ENCODE measurements at regions not wholly inside any gene's neighbourhood (a gene's known extent, or its start where the extent isn't known, plus 50 kb on each side); places are given as distances from the start of the nearest gene placed in this dataset.
"Not testable (repeated sequence)": the region's sequence is repeated elsewhere in the genome, so short reads cannot be mapped to it uniquely, and the experiment has no call there.

GRCh38 chr12:70008944-70009343 is 183.9 kb downstream of the MYRFL start:
- no peak for DNase-seq

- DNase-seq: no peak
Observed at GRCh38 chr12:70011353-70011752, 186.3 kb downstream of the MYRFL start.

GRCh38 chr12:70013016-70013415 is 188.0 kb downstream of the MYRFL start:
- not testable (repeated sequence) for DNase-seq

GRCh38 chr12:70028515-70028914 is 203.5 kb downstream of the MYRFL start:
- no peak for DNase-seq

- DNase-seq: no peak
Observed at GRCh38 chr12:70028918-70029317, 203.9 kb downstream of the MYRFL start.

GRCh38 chr12:70031046-70031445 is 206.0 kb downstream of the MYRFL start:
- no peak for DNase-seq

GRCh38 chr12:70032076-70032475 is 207.0 kb downstream of the MYRFL start:
- no peak for DNase-seq

- DNase-seq: no peak
Observed at GRCh38 chr12:70033310-70033709, 208.3 kb downstream of the MYRFL start.

GRCh38 chr12:70040141-70040540 is 203.1 kb upstream of the CNOT2 start:
- no peak for DNase-seq

- DNase-seq: no peak
Observed at GRCh38 chr12:70042675-70043074, 200.6 kb upstream of the CNOT2 start.

- DNase-seq: no peak
Observed at GRCh38 chr12:70043490-70044138, 199.6 kb upstream of the CNOT2 start.

GRCh38 chr12:70044167-70044566 is 199.1 kb upstream of the CNOT2 start:
- no peak for DNase-seq

GRCh38 chr12:70045036-70045435 is 198.2 kb upstream of the CNOT2 start:
- DNase-seq: no peak

- DNase-seq: no peak
Observed at GRCh38 chr12:70045514-70045913, 197.7 kb upstream of the CNOT2 start.

GRCh38 chr12:70048521-70049250 is 194.5 kb upstream of the CNOT2 start:
- no peak for DNase-seq

GRCh38 chr12:70049596-70050360 is 193.5 kb upstream of the CNOT2 start:
- DNase-seq: no peak

GRCh38 chr12:70052476-70052875 is 190.8 kb upstream of the CNOT2 start:
- no peak for DNase-seq

- no peak for DNase-seq
Observed at GRCh38 chr12:70052931-70053497, 190.2 kb upstream of the CNOT2 start.

GRCh38 chr12:70059373-70059772 is 183.9 kb upstream of the CNOT2 start:
- DNase-seq: no peak

- DNase-seq: no peak
Observed at GRCh38 chr12:70060634-70061033, 182.6 kb upstream of the CNOT2 start.

- no peak for DNase-seq
Observed at GRCh38 chr12:70068743-70069142, 174.5 kb upstream of the CNOT2 start.
